GM21825 (cell line): ENCODE measurements at regions not wholly inside any gene's neighbourhood (a gene's known extent, or its start where the extent isn't known, plus 50 kb on each side); places are given as distances from the start of the nearest gene placed in this dataset.
"Not testable (repeated sequence)": the region's sequence is repeated elsewhere in the genome, so short reads cannot be mapped to it uniquely, and the experiment has no call there.

ENCODE experiments used
- ATAC-seq: cut with Tn5 transposase; IDR thresholded peaks from one replicate; pipeline ENCODE4 v1.9.1; 2021; ENCODE audit warnings: mild to moderate bottlenecking, moderate library complexity; ENCODE audit not compliant: unreplicated experiment

DNA sequence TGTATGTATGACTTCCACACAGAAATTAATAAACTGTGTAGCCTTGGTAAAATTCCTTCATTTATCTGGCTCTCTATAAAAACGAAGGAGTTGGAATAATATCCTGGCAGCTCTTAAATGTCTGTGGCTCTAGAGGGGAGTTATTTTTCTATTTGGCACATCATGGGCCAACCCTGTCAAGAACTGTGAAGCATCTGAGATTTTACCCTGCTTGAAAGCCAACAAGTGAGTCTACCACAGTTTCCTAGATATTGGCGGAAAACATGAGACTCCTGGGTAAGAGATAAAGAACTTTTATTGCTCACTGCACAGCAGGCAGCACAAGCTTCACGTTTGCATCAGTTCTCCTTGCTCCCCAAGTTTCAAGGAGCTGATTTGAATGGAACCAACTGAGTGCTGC lies 346.7 kb upstream of the CYRIA start:
- no peak for ATAC-seq

DNA sequence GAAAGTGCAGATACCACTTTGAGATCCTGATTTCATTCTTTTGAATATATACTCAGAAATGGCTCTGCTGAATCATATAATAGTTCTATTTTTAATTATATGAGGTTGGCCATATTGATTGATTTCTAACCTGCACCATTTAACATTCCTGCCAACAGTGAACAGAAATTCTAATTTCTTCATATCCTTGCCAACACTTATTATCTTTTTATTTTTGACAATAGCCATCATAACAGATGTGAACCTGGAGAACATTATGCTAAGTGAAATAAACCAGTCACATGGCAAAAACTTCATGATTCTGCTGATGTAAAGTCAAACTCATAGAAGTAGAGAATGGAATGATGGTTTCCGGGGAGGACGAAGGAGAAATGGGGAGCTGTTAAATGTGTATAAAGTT lies 344.5 kb upstream of the CYRIA start:
- no peak for ATAC-seq

DNA sequence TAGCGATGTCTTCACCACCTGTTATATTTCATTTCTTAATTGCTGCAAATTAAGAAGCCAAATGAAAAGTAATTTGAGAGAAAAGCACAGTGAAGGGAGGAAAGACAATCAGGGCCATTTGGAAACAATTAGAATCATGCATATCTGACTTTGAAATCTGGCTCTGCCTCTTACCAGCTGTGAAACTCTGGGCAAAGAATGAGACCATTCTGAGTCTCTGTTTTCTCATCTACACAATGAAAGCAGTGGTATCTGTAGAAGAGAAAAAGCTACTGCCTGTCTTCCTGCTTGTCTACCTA lies 334.5 kb upstream of the CYRIA start:
- ATAC-seq, result no peak

DNA sequence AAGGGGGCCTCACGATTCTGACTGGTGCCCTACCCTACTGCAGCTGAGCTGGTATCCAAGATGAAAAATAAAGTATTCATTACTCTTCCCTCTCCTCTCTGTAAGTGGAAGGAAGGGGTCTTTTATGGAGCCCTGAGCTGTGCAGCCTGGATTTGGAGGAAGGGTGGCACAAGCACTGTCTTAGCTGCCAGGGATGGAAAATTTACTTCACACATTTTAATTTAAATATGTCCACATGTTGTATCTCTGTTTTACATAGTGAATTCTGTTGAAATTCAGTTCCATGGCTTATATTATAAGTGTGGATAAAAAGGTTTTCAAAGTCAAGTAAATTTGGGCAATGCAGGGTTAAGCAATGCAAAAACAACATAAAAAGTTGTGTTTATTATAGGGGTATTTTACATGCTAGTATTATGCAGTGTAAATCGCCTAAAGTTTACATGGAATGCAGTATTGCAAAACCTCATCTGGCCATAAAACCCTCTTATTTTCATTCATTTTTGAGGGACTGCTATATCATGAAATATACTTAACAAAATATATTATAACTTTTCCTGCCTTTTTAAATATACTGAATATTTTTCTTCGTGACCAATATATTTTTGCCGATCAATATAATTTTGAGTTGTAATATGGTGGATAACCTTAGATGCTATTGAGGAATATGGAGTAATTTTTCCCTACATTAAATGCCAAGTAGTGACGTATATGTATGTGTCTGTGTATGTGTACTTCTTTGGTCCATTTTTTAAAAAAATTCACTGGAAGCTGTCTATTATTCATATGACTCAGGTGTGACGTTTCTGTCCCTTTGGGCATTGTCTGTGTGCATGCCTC lies 333.9 kb upstream of the CYRIA start:
- ATAC-seq, result no peak

DNA sequence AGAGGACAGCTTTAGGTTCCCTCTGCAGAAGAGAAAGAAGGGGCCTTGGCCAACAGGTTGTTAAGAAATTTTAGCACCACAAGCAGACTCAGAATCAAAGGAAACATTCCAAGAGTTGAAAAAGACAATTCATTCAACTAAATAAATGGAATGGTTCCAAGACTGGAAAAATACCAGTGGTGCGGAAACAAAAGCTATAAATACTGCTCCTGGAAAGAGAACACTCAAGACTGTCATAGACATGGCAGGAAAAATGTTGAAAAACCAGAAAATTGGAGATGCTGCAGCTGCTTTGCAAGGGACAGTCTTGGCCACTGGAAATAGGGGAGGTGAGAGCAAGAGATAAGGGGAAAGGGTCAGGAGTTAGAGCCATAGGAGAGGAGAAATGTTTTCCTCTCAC lies 312.7 kb upstream of the CYRIA start:
- ATAC-seq, result no peak

DNA sequence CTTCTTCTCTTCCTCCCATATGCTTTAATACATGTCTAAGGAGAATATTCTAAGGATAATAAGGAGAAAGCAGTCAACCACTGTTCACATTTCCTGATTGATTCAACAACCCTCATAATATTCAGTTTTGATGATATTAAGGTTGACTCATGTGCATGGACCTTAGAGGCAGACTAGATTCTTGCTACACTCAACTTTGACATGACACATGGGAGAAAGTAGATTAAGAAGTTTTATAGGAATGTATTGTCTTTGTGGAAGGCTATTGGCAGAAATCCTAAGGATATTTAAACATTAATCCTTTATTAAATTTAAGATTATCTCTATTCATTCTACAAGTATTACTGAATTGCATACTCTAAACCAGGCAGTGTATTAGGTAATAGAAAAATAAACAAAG lies 309.1 kb upstream of the CYRIA start:
- ATAC-seq, result no peak

DNA sequence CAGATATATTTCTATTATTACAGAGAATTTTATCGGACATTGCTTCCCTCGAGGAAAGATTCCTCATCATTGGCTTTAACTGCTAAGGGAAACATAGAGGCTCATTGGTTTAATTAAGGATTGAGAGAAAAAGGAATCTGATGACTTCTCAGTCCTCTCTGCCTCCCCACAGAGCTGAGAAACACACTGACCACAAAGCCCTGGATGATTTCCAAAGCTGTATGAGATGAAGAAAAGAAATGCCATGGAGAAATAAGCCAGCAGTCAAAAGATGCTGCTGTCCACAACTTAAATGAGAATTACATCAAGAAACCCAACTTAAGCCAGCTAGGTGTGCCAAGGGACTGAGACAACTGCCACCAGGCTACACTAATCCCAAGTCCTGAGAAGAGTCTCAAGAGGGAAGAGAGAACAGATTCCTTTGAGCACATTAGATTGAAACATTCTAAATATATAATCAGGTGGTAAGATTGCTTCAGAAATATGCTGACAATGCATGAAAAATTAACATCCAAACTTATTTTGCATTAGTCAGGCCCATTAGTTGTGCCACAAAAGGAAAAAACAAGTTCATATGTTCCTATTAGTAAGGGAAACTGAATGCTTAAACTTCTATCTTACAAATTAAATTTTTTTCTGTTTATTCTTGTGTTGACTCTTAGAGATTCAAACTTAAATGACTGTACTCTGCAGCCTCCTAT lies 308.1 kb upstream of the CYRIA start:
- no peak for ATAC-seq

DNA sequence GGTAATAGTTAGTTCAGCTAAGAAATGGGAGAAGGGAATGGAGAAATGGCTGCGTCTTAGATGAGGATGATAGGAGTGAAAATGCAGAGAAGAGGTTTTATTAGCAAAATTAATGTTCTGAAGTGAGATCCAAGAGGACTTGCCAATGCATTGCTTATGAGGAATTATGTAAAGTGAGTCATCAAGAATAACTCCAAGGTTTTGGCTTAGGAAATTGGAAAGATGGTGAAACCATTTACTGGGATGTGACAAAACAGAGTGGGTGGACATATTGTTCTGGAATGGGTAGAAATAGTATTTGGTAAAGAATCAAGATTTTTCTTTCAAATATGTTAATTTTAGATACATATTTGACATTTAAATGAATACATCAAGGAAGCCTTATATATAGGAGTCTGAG lies 306.6 kb upstream of the CYRIA start:
- no peak for ATAC-seq

DNA sequence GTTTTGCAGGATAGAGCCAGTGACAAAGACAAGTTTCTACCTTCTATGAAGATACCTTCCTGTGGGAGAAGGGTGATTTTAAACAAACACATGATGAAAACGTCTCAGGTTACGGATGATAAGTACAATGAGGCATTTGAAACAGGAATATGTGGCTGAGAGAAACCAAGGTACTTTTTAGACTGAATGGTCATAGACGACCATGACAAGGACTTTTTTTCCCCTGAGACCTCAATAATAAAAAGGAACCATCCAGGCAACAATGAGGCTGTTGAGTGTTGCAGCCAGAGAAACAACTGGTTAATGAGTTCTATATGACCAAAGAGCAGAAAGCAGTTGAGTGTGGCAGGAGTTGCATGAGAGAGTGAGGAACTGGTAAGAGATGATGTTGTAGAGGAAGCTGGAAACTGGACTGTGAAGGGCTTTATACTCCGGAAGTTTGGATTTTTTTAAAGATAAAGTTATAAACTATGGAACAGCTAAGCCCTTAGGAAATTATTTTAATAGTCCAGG lies 306.1 kb upstream of the CYRIA start:
- ATAC-seq, result no peak

DNA sequence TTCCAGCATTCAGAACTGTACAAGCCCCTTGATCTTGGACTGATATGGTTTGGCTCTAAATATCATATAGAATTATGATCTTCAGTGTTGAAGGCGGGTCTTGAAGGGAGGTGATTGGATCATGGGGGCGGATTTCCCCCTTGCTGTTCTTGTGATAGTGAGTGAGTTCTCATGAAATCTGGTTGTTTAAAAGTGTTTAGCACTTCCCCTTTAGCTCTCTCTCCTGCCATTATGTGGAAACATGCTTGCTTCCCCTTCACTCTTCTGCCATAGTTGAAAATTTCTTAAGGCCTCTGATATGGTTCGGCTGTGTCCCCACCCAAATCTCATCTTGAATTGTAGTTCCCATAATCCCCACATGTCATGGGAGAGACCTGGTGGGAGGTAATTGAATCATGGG lies 305.3 kb upstream of the CYRIA start:
- ATAC-seq, result not testable (repeated sequence)

DNA sequence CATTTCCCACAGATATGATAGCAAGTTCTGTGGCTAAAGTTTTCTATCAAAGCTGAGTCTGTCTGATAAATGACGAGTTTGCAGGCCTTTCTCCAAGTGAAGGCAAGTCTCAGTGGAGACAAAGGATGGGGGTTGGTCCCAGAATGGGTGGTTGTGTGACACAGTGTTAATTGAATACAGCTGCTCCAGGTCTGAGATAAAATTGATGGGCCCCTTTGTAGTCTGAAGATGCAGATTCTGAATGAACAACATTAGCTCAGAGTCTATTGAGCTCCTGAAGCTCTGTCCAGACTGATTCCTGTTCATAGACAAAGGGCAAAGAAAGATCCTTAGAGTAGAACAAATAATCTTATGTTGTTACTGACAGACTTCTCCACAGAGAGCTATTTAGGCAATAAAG lies 296.9 kb upstream of the CYRIA start:
- no peak for ATAC-seq

DNA sequence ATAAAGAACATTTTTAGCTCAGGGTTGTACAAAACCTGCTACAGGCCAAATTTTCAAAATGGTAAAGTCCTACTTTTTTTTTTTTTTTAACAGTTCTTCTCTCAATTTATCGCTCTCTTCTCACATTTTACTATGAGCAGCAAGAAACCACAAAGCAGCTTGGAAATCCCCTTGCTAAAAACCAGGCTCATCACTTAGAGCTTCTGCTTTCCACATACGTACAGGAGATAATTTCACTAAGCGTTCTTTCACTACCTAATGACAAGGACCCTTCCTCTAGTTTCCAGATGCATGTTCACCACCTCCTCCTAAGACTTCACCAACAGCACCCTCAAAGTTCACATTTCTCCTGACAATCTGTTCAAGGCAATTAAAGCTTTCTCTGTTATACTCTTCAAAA lies 294.9 kb upstream of the CYRIA start:
- ATAC-seq, result no peak

DNA sequence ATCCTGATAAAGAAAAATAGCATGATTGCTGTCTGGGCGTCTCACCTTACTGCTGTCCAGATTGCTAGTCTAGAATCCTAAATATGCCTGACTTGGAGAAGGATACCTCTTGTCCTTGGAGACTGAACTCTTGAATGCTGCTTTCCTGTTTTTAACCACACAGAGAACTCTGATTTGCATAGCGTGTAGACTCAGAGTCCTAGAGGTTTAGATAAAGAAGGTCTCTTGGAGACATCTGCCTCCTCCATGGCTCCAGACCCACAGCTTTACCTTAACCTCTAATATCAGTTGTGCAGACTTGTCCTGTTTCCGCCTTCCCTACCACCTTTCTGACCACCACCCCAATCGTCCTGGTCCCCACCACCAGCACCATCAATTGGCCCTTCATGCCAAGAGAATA lies 292.6 kb upstream of the CYRIA start:
- ATAC-seq, result no peak

DNA sequence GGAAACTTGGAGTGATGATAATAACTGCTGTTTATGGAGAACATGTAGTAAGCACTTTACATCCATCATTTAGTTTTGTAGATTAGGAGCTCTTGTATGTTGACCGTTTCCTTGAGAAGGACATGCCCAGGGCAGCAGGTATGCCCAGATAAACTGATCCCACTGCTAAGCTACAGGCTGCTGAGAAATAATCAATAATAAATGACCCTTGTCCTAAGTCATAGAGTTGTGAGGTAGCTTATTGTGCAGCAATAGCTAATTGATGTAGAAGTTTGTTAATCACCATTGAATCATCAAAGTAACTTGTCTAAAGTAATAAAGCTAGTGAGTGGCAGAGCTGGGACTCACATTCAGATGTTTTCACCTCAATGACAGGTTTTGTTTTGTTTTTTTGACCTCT lies 287.2 kb upstream of the CYRIA start:
- no peak for ATAC-seq

DNA sequence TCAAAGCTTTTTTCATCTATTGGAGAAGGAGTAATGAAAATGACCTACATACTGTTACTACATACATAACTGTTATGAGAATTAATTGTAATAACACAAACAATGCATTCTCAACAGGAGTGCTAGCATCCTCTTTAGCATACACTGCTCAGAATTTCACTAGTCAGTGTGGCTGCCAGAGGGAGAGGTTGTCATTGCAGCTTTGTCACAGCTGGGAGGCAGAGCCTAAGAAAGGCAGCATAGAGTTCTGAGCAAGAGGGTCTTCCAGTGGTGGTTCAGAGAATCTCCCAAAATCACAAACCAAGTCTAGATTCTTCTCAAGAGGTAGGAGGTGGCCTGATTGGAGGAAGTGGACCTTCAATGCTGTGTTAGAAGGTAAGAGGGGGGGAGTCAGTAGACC lies 286.7 kb upstream of the CYRIA start:
- ATAC-seq, result no peak

DNA sequence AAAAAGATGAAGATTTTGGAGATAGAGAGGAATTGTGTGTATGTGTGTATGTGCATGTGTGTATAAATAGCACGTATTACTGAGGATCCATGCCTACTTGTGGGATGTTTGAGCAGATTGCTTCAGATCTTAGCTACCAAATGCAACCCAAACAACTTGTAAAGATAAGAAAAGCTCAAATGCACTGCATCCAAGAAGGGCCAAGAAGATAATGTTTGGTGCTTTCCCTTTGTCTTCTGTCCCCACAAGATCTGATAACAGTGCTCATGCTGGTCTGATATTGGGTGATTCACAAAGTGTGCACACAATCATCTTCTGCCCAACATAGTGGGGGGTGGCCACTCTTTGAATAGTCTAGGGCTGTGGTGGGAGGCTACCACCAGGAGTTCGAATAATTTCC lies 284.8 kb upstream of the CYRIA start:
- no peak for ATAC-seq

DNA sequence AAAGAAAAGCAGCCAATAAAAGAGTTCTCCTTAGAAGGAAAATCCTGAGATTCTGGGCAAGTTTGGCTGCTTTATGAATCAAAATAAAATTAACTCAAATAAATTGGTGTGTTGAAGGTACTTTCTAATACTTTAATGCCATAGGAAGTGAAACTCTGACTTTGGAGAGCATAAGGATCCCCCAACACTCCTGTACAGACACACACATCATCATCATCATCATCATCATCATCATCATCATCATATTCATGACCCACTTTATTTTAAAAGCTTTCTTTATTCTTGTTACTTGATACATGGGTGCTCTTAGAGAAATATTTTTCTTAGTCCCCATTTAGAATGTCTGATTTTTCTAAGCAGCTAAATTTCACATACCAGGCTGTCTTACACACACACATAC lies 283.1 kb upstream of the CYRIA start:
- ATAC-seq, result no peak

DNA sequence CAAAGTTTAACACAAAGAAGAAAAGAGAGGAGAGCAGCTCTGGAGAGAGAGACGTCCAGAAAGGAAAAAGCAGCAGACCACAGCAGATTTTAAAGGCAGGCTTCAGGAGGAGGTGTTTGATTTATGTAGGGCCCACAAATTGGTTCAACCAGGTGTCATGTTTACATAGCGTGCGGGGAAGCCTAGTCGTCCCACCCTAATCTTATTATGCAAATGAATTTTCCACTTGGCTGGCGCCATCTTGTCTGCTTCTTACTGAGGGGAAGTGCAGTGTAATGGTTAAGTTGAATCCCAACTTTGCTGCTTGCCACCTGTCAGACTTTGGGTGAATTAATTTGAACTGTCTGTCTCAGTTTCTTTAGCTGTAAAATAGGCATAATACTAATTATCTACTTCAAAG lies 282.4 kb upstream of the CYRIA start:
- no peak for ATAC-seq

DNA sequence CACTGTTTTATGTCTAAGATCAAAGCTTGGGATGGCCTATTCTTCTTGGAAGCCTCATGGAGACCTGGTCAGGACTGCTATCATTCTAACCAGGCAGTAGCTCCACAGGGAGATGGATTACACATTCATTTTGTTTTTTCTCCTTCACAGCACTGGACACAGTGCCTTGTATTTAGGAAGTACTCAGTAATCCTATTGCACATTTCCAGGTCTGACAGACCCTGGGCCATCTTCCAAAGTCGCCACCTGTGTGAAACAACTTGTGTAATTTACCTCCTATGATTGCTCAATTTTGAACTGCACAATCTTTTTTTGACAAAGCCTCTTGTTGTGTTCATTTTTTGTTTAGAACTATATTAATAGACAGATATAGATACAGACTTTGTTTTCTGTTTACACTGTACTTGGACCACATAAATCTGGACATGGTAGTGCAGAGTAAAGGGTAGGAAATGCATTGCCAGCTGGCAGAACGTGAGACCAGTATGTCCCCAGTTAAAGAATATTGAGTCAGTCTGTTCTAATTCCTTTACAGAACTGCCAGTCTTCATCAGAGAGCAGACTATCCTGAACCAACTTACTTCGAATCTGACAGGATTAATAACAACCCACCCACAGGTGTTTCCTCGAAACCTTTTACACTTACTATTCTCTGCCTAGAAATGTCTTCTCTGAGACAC lies 277.8 kb upstream of the CYRIA start:
- no peak for ATAC-seq

DNA sequence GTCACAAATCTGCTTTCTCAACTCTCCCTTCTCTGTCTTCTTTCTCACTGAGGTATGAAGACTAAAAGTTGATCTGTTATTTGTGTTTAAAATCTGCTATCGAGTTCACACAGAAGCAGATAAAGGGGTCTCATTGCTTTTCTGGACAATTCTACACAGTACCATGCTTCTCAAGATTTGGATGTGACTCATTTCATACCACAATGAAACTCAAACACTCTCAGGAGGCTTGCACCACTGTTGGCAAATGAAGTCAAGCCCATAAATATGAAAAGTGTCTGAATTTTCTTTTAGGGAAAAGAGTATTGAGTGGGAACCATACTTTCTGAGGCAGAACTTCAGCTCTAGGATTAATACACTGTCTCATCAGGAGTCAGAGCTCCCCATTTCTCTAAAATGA lies 274.6 kb upstream of the CYRIA start:
- ATAC-seq, result no peak

DNA sequence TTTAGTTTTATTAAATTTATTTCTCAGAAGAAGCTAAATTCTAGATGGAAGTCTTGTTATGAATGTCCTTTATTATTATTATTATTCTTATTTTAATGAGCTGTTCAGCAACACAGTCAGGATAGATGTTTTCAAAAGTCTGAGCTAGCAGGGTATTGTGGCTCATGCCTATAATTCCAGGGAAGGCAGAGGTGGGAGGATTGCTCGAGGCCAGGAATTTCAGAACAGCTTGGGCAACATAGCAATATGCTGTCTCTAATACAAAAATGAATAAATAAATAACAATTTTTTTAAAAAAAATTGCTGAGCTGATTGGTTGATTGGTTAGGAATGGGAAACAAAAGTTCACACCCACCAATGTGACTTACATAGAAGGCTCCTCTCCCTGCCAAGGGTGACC lies 274.1 kb upstream of the CYRIA start:
- no peak for ATAC-seq

DNA sequence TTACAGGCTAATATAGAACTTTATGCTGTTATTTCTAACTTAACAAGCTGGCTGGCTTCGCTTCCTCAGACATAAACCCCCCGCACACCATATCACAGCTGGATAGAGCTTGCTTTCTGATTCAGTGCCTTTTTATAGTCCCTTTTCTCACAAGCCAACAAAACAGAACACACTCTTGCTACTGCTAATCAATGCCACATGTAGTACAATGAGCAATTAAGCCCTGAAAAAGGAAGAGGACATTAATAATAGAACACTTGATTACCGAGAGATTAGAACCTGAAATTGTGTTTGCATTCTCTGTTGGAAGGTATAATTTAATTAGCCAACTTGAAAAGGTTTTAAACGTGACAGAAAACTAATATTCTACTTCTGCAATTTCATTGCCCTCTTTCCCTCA lies 267.7 kb upstream of the CYRIA start:
- no peak for ATAC-seq
